Gastrocnemius medialis (tissue), 4 donors: ENCODE measurements at regions not wholly inside any gene's neighbourhood (a gene's known extent, or its start where the extent isn't known, plus 50 kb on each side); places are given as distances from the start of the nearest gene placed in this dataset.
A peak's percentile ranks its signal among the peaks of the same experiment; 100 is the strongest.

ENCODE experiments used
- ATAC-seq, 2 donors: fragments of 150-250 bp; one replicate each; pipeline ENCODE4 v1.9.1; 2016
- DNase-seq, 2 donors: peaks; one replicate each; pipeline ENCODE4 v3.0.0-alpha.2; 2019
- H3K27ac ChIP-seq, 4 donors: fragments of 200-600 bp; sonication (generic); 1 replicate in 1 of 4; 2 replicates in 3 of 4; pipeline ENCODE4 v1.5.1; 2016 to 2018; ENCODE audit warnings: mild to moderate bottlenecking in 2 of 4, moderate library complexity in 1 of 4
- H3K27me3 ChIP-seq, 3 donors: fragments of 200-600 bp; sonication (generic) in 2 of 3; 1 replicate in 1 of 3; 2 replicates in 2 of 3; pipeline versions ENCODE4 v1.5.1 to v1.6.0; 2016 to 2019; ENCODE audit warnings: mild to moderate bottlenecking in 1 of 3, moderate library complexity in 1 of 3
- H3K36me3 ChIP-seq, 2 donors: fragments of 200-600 bp; sonication (generic) in 1 of 2; one replicate each; pipeline ENCODE4 v1.5.1; 2017 to 2018
- H3K4me1 ChIP-seq, 2 donors: fragments of 200-600 bp; sonication (generic) in 1 of 2; one replicate each; pipeline ENCODE4 v1.5.1; 2016 to 2017; ENCODE audit warnings: mild to moderate bottlenecking in 2 of 2
- H3K4me3 ChIP-seq, 4 donors: fragments of 200-600 bp; sonication (generic) in 3 of 4; 1 replicate in 1 of 4; 2 replicates in 3 of 4; pipeline ENCODE4 v1.5.1; 2016 to 2019; ENCODE audit warnings: mild to moderate bottlenecking in 2 of 4
- H3K9me3 ChIP-seq, 3 donors: fragments of 200-600 bp; sonication (generic) in 2 of 3; 1 replicate in 1 of 3; 2 replicates in 2 of 3; pipeline ENCODE4 v1.5.1; 2016 to 2019
- POLR2A ChIP-seq, 2 donors: fragments of 450-650 bp; IDR thresholded peaks; one replicate each; pipeline ENCODE4 v1.6.1; 2017; ENCODE audit warnings: antibody characterized with exemption in 2 of 2, mild to moderate bottlenecking in 2 of 2, moderate library complexity in 2 of 2
- in situ Hi-C, 4 donors: fragments of 200-750 bp; cut with MboI; loops; one replicate each; pipeline versions ENCODE4 v1.15.0 to v1.8.0; 2017; ENCODE audit warnings: low sequenced_read_pairs in 4 of 4
- intact Hi-C: fragments of 100-400 bp; cut with DNase I; formaldehyde crosslinking; loops from one replicate; pipeline ENCODE4 v1.15.1; 2023; ENCODE audit warnings: low total_unique reads
- TF ChIP-seq, protein P1 (sequence below), 5 experiments: fragments of 450-650 bp in 3 of 5; fragments of 200-600 bp in 2 of 5; sonication (generic) in 2 of 5; IDR thresholded peaks in 4 of 5; conservative IDR thresholded peaks in 1 of 5; 1 replicate in 4 of 5; 2 replicates in 1 of 5; pipeline ENCODE4 v1.5.1; 2016 to 2019; ENCODE audit warnings: antibody characterized with exemption in 5 of 5, mild to moderate bottlenecking in 3 of 5, moderate library complexity in 3 of 5

DNA sequence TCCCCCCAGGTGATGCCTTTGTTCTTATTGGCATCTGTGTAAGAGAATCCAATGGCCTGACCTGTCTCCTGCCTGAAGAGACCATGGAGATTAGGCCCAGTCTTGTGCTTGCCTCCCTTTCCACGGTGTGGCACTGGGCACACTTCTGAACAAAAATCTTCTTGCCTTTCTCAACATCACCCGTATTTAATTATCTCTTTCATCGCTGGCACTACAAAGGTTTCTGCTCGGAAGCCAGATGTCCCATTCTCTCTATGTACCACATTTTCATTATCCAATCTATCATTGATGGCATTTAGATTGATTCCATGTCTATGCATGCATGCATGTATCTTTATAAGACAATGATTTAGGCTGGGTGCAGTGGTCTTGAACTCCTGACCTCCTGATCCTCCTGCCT is 74.3 kb downstream of the SLC25A15 start:
- Histone ChIP-seq H3K27ac (no peak overlapping the region), H3K27me3 (no peaks in the 10 kb centered on the region), H3K4me3 (no peak overlapping the region), H3K36me3 (no peaks in the 10 kb centered on the region), H3K9me3 (no peaks in the 10 kb centered on the region), H3K4me1 (no peaks in the 10 kb centered on the region)
- no peak for ATAC-seq
- TF ChIP-seq, protein P1, sequence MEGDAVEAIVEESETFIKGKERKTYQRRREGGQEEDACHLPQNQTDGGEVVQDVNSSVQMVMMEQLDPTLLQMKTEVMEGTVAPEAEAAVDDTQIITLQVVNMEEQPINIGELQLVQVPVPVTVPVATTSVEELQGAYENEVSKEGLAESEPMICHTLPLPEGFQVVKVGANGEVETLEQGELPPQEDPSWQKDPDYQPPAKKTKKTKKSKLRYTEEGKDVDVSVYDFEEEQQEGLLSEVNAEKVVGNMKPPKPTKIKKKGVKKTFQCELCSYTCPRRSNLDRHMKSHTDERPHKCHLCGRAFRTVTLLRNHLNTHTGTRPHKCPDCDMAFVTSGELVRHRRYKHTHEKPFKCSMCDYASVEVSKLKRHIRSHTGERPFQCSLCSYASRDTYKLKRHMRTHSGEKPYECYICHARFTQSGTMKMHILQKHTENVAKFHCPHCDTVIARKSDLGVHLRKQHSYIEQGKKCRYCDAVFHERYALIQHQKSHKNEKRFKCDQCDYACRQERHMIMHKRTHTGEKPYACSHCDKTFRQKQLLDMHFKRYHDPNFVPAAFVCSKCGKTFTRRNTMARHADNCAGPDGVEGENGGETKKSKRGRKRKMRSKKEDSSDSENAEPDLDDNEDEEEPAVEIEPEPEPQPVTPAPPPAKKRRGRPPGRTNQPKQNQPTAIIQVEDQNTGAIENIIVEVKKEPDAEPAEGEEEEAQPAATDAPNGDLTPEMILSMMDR (IDR thresholded peaks at IDR 0.05 in 4 of 5, conservative IDR thresholded peaks at IDR 0.05 in 1 of 5), result no peak
- no peak for TF ChIP-seq POLR2A (IDR thresholded peaks at IDR 0.05)
- no peak for DNase-seq
- in situ Hi-C loops (no loop called here), intact Hi-C loops (no loop called here)

DNA sequence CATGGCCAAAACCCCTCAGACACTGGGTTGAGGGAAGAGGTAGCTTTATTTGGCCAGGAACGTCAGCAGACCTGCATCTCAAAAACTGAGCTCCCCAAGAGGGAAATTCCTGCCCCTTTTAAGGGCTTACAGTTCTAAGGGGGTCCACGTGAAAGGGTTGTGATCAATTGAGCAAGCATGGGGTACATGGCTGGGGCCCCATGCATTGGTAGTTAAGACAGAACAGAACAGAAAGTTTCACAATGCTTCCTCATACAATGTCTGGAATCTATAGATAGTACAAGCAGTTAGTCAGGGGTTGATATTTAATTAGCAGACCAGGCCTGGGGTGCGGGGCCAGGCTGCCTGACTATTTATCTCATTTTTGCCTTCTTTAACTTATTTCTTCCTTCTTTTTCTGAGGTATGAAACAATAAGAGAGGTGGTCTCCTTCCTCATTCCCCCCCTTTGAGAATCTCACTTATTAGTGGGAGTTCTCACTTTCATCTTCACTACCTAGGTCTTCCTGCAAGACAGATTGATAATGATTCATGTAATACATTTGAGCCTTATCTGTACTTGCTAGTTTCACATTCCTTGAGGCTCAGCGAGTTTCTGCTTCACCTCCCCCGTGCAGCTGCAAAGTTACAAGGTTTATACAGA is 84.8 kb downstream of the SLC25A15 start:
- H3K4me3 ChIP-seq, result no peak overlapping the region
- in situ Hi-C loops (no loop called here), intact Hi-C loops (no loop called here)
- no peaks in the 10 kb centered on the region for H3K27me3 ChIP-seq
- no peak for TF ChIP-seq POLR2A (IDR thresholded peaks at IDR 0.05)
- TF ChIP-seq, protein P1 (IDR thresholded peaks at IDR 0.05 in 4 of 5, conservative IDR thresholded peaks at IDR 0.05 in 1 of 5), result no peak
- H3K36me3 ChIP-seq, result peaks cover 0 to 40% of the 10 kb centered on the region in 2 donors
- ATAC-seq, result no peak
- H3K9me3 ChIP-seq, result peaks cover 0 to 8% (median 3%) of the 10 kb centered on the region in 3 donors
- DNase-seq, result no peak
- H3K4me1 ChIP-seq, result no peaks in the 10 kb centered on the region
- H3K27ac ChIP-seq, result no peak overlapping the region

DNA sequence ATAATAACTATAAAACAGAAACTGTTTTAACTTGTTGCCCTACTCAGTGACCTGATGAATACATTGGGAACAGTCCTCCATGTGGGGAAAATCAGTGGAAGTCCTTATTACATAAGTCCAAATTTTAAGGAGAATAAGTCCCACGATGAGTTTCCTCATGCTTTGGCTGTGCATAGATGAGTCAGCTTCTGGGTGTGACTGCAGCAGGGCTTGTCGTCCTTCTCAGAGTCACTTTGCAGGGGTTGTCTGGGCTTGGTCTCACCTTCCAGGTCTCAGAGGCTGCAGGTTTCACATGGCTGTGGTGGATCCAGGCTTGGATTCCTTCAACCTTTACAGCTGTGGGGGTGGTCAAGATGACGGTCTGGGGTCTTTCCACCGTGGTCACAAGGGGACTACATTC is 85.6 kb downstream of the SLC25A15 start:
- Histone ChIP-seq H3K36me3 (peaks cover 0 to 40% of the 10 kb centered on the region in 2 donors), H3K4me3 (no peak overlapping the region), H3K9me3 (peaks cover 0 to 8% (median 3%) of the 10 kb centered on the region in 3 donors), H3K27ac (peak overlapping the region in 2 of 4 donors; percentile 34 to 52), H3K4me1 (no peaks in the 10 kb centered on the region), H3K27me3 (no peaks in the 10 kb centered on the region)
- ATAC-seq, result no peak
- in situ Hi-C loops, result no loop called here
- intact Hi-C loops, result no loop called here
- no peak for TF ChIP-seq POLR2A (IDR thresholded peaks at IDR 0.05)
- TF ChIP-seq, protein P1 (IDR thresholded peaks at IDR 0.05 in 4 of 5, conservative IDR thresholded peaks at IDR 0.05 in 1 of 5), result no peak
- DNase-seq, result no peak

DNA sequence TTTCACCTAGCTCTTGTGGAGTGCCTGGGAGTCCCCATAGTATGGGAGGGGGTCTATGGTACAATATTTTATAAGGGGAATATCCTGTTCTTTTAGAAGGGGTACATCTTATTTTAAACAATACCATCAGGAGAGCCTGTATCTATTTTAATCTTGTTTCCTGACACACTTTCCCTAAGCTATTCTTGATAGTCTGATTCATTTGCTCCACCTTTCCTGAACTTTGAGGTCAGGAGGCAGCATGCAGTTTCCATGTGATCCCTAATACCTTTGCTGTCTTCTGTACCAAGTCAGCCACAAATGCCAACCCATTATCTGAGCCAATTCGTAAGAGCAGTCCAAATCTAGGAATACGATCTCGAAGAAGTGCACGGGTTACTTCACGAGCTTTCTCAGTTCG is 86.2 kb downstream of the SLC25A15 start:
- ATAC-seq (peak; percentile 80 to 86), DNase-seq (no peak)
- Histone ChIP-seq H3K4me3 (no peak overlapping the region), H3K9me3 (peaks cover 0 to 8% (median 3%) of the 10 kb centered on the region in 3 donors), H3K4me1 (no peaks in the 10 kb centered on the region), H3K27me3 (no peaks in the 10 kb centered on the region), H3K36me3 (peaks cover 0 to 36% of the 10 kb centered on the region in 2 donors), H3K27ac (peak overlapping the region; percentile 34 to 52 (median 44))
- no peak for TF ChIP-seq POLR2A (IDR thresholded peaks at IDR 0.05)
- TF ChIP-seq, protein P1 (IDR thresholded peaks at IDR 0.05 in 4 of 5, conservative IDR thresholded peaks at IDR 0.05 in 1 of 5), result no peak
- in situ Hi-C loops, result no loop called here
- intact Hi-C loops, result no loop called here
